ENCODE measurements at regions not wholly inside any gene's neighbourhood (a gene's known extent, or its start where the extent isn't known, plus 50 kb on each side); places are given as distances from the start of the nearest gene placed in this dataset.

DNA sequence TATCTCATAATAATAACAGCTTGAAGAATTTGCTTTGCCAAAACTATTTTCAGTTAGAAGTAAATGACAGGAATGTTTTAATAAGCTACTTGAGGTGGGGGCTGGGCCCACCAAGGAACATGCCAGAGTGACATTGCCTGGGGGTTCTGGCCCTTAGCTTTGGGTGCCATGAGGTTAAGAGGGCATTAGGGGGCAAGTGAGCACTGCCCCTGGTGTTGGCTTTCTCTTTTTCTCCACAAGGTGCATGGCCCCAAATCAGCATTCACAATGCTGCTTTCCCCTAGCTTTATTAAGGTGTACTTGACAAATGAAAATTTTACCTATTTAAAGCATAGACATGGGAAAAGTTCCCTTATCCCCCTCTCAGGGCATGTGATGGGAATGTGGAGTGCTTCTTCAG is 305.4 kb downstream of the TENT4A start:
- H3K4me1 Mint-ChIP-seq: no peaks in the 10 kb centered on the region
- TF ChIP-seq, protein P1, sequence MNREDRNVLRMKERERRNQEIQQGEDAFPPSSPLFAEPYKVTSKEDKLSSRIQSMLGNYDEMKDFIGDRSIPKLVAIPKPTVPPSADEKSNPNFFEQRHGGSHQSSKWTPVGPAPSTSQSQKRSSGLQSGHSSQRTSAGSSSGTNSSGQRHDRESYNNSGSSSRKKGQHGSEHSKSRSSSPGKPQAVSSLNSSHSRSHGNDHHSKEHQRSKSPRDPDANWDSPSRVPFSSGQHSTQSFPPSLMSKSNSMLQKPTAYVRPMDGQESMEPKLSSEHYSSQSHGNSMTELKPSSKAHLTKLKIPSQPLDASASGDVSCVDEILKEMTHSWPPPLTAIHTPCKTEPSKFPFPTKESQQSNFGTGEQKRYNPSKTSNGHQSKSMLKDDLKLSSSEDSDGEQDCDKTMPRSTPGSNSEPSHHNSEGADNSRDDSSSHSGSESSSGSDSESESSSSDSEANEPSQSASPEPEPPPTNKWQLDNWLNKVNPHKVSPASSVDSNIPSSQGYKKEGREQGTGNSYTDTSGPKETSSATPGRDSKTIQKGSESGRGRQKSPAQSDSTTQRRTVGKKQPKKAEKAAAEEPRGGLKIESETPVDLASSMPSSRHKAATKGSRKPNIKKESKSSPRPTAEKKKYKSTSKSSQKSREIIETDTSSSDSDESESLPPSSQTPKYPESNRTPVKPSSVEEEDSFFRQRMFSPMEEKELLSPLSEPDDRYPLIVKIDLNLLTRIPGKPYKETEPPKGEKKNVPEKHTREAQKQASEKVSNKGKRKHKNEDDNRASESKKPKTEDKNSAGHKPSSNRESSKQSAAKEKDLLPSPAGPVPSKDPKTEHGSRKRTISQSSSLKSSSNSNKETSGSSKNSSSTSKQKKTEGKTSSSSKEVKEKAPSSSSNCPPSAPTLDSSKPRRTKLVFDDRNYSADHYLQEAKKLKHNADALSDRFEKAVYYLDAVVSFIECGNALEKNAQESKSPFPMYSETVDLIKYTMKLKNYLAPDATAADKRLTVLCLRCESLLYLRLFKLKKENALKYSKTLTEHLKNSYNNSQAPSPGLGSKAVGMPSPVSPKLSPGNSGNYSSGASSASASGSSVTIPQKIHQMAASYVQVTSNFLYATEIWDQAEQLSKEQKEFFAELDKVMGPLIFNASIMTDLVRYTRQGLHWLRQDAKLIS (CRISPR knock-in tag; IDR thresholded peaks at IDR 0.05; ENCODE audit: borderline replicate concordance): no peak
- TF ChIP-seq ZNF423 (CRISPR knock-in tag; IDR thresholded peaks at IDR 0.05): no peak
- no peak for TF ChIP-seq TEAD4 (CRISPR knock-in tag; IDR thresholded peaks at IDR 0.05)
- TF ChIP-seq ZNF416 (CRISPR knock-in tag; IDR thresholded peaks at IDR 0.05): no peak
- no peak for TF ChIP-seq FOXK1 (CRISPR knock-in tag; IDR thresholded peaks at IDR 0.05)
- TF ChIP-seq TP53 (CRISPR knock-in tag; IDR thresholded peaks at IDR 0.05): no peak
- TF ChIP-seq, protein P2, sequence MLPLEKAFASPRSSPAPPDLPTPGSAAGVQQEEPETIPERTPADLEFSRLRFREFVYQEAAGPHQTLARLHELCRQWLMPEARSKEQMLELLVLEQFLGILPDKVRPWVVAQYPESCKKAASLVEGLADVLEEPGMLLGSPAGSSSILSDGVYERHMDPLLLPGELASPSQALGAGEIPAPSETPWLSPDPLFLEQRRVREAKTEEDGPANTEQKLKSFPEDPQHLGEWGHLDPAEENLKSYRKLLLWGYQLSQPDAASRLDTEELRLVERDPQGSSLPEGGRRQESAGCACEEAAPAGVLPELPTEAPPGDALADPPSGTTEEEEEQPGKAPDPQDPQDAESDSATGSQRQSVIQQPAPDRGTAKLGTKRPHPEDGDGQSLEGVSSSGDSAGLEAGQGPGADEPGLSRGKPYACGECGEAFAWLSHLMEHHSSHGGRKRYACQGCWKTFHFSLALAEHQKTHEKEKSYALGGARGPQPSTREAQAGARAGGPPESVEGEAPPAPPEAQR (CRISPR knock-in tag; IDR thresholded peaks at IDR 0.05): no peak
- TF ChIP-seq, protein P3, sequence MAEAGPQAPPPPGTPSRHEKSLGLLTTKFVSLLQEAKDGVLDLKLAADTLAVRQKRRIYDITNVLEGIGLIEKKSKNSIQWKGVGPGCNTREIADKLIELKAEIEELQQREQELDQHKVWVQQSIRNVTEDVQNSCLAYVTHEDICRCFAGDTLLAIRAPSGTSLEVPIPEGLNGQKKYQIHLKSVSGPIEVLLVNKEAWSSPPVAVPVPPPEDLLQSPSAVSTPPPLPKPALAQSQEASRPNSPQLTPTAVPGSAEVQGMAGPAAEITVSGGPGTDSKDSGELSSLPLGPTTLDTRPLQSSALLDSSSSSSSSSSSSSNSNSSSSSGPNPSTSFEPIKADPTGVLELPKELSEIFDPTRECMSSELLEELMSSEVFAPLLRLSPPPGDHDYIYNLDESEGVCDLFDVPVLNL (CRISPR knock-in tag; IDR thresholded peaks at IDR 0.05; ENCODE audit: borderline replicate concordance, low read depth): no peak
- no peak for TF ChIP-seq RELA (CRISPR knock-in tag; IDR thresholded peaks at IDR 0.05; ENCODE audit: borderline replicate concordance)
- TF ChIP-seq ZBTB21 (CRISPR knock-in tag; IDR thresholded peaks at IDR 0.05; ENCODE audit: borderline replicate concordance): no peak
- no peak for TF ChIP-seq ZNF138 (CRISPR knock-in tag; conservative IDR thresholded peaks at IDR 0.05)
- TF ChIP-seq KAT7 (CRISPR knock-in tag; IDR thresholded peaks at IDR 0.05; ENCODE audit: borderline replicate concordance): no peak
- no peak for TF ChIP-seq ZNF121 (CRISPR knock-in tag; IDR thresholded peaks at IDR 0.05)
- no peak for TF ChIP-seq SP1 (CRISPR knock-in tag; conservative IDR thresholded peaks at IDR 0.05)
- TF ChIP-seq, protein P4, sequence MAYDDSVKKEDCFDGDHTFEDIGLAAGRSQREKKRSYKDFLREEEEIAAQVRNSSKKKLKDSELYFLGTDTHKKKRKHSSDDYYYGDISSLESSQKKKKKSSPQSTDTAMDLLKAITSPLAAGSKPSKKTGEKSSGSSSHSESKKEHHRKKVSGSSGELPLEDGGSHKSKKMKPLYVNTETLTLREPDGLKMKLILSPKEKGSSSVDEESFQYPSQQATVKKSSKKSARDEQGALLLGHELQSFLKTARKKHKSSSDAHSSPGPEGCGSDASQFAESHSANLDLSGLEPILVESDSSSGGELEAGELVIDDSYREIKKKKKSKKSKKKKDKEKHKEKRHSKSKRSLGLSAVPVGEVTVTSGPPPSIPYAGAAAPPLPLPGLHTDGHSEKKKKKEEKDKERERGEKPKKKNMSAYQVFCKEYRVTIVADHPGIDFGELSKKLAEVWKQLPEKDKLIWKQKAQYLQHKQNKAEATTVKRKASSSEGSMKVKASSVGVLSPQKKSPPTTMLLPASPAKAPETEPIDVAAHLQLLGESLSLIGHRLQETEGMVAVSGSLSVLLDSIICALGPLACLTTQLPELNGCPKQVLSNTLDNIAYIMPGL (CRISPR knock-in tag; IDR thresholded peaks at IDR 0.05): no peak
- ATAC-seq (peak; percentile 70), DNase-seq (ENCODE audit: low spot score) (no peak)
- H3K36me3 Mint-ChIP-seq: peaks cover 22% of the 10 kb centered on the region
- H3K27ac Mint-ChIP-seq: no peak overlapping the region
- H3K4me3 Mint-ChIP-seq: no peak overlapping the region
- peaks cover 43% of the 10 kb centered on the region for H3K9me3 Mint-ChIP-seq
- H3K27me3 Mint-ChIP-seq (ENCODE audit: low read depth): peaks cover 7% of the 10 kb centered on the region
- ChIA-PET POLR2A (no interaction called here), CTCF (interaction anchor here (1.0 to 1.3 kb wide), 3 partner anchors 32 to 374 kb away, joined by 3 read pairs; no protein-coding TSS in a partner anchor)

DNA sequence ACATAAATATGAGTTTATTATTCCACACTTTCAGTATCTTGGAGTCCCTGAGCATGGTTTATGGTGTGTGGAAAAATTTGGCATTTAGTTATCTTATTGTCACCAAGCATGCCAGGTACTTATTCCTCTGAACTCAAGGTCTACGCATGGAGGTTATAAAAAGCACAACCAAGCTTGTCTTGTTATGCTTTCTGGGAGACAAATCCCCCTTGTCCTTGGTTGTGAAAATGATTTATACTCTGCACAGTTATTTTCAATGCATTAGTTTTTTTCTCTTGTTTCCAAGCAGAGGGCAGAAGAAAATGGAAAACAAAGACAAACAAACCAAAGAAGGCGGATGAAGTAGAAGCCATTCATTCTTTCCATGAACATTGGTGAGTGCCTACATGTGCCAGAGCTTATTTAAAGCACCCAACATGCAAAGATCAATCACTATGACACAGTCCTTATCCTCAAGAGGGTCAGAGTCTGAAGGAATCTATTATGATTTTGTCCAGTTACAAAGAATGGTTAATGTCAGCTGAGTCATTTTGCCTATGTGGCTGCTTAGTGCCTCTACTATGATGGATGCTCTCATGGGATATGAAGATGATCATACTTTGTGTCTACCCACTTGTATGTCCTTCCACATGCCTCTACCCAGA is 323.1 kb downstream of the TENT4A start:
- no peak for ATAC-seq
- H3K36me3 Mint-ChIP-seq: no peaks in the 10 kb centered on the region

More for the DNA sequence above, 323.1 kb downstream of the TENT4A start:
- TF ChIP-seq, protein P5, sequence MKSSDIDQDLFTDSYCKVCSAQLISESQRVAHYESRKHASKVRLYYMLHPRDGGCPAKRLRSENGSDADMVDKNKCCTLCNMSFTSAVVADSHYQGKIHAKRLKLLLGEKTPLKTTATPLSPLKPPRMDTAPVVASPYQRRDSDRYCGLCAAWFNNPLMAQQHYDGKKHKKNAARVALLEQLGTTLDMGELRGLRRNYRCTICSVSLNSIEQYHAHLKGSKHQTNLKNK (CRISPR knock-in tag; IDR thresholded peaks at IDR 0.05): no peak
- no peak for TF ChIP-seq ZNF219 (CRISPR knock-in tag; IDR thresholded peaks at IDR 0.05; ENCODE audit: borderline replicate concordance)
- DNase-seq (ENCODE audit: low spot score): no peak
- Mint-ChIP-seq H3K9me3 (no peaks in the 10 kb centered on the region), H3K4me3 (no peak overlapping the region), H3K27ac (no peak overlapping the region), H3K4me1 (peaks cover 8% of the 10 kb centered on the region), H3K27me3 (ENCODE audit: low read depth) (peaks cover 5% of the 10 kb centered on the region; the same call in 1 of the 2 replicates)
- ChIA-PET CTCF (no interaction called here), POLR2A (no interaction called here)
